ENCODE measurements at regions not wholly inside any gene's neighbourhood (a gene's known extent, or its start where the extent isn't known, plus 50 kb on each side); places are given as distances from the start of the nearest gene placed in this dataset.

- TF ChIP-seq, protein P1, sequence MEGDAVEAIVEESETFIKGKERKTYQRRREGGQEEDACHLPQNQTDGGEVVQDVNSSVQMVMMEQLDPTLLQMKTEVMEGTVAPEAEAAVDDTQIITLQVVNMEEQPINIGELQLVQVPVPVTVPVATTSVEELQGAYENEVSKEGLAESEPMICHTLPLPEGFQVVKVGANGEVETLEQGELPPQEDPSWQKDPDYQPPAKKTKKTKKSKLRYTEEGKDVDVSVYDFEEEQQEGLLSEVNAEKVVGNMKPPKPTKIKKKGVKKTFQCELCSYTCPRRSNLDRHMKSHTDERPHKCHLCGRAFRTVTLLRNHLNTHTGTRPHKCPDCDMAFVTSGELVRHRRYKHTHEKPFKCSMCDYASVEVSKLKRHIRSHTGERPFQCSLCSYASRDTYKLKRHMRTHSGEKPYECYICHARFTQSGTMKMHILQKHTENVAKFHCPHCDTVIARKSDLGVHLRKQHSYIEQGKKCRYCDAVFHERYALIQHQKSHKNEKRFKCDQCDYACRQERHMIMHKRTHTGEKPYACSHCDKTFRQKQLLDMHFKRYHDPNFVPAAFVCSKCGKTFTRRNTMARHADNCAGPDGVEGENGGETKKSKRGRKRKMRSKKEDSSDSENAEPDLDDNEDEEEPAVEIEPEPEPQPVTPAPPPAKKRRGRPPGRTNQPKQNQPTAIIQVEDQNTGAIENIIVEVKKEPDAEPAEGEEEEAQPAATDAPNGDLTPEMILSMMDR (IDR thresholded peaks at IDR 0.05; ENCODE audit: low read depth, low read length) = no peak
- TF ChIP-seq EZH2phosphoT487 (IDR thresholded peaks at IDR 0.05; ENCODE audit: low read depth) = no peak
Measured at GRCh38 chr6:80566361-80566760, 459.9 kb downstream of the BCKDHB start.
